Mononuclear cell (primary cell): ENCODE measurements at regions not wholly inside any gene's neighbourhood (a gene's known extent, or its start where the extent isn't known, plus 50 kb on each side); places are given as distances from the start of the nearest gene placed in this dataset.
"Not testable (repeated sequence)": the region's sequence is repeated elsewhere in the genome, so short reads cannot be mapped to it uniquely, and the experiment has no call there.

Experiments
- H3K27me3 ChIP-seq: 2 replicates; pipeline ENCODE4 v1.6.0; 2011; ENCODE audit warnings: low read length, control low read depth; ENCODE audit not compliant: insufficient read depth
- H3K4me1 ChIP-seq: 2 replicates; pipeline ENCODE4 v1.5.1; 2011; ENCODE audit warnings: mild to moderate bottlenecking, low read length, control low read depth; ENCODE audit not compliant: insufficient read depth
- H3K4me3 ChIP-seq: 2 replicates; pipeline ENCODE4 v1.5.1; 2011; ENCODE audit warnings: mild to moderate bottlenecking, low read length, moderate library complexity
- H3K9me3 ChIP-seq: 2 replicates; pipeline ENCODE4 v1.5.1; 2011; ENCODE audit warnings: low read depth, mild to moderate bottlenecking, control low read depth, low read length

- no peaks in the 10 kb centered on the region for H3K9me3 ChIP-seq
- H3K4me3 ChIP-seq = no peak overlapping the region
- H3K27me3 ChIP-seq = no peaks in the 10 kb centered on the region
- no peaks in the 10 kb centered on the region for H3K4me1 ChIP-seq
Measured at GRCh38 chr5:67790390-67790789, 425.2 kb upstream of the PIK3R1 start.

- not testable (repeated sequence) for H3K27me3 ChIP-seq, H3K9me3 ChIP-seq, H3K4me1 ChIP-seq, H3K4me3 ChIP-seq
Measured at GRCh38 chr5:67779893-67780623, 435.5 kb upstream of the PIK3R1 start.

GRCh38 chr5:67774786-67775185 lies 440.8 kb upstream of the PIK3R1 start:
- no peak overlapping the region for H3K4me3 ChIP-seq
- H3K27me3 ChIP-seq = no peaks in the 10 kb centered on the region

DNA sequence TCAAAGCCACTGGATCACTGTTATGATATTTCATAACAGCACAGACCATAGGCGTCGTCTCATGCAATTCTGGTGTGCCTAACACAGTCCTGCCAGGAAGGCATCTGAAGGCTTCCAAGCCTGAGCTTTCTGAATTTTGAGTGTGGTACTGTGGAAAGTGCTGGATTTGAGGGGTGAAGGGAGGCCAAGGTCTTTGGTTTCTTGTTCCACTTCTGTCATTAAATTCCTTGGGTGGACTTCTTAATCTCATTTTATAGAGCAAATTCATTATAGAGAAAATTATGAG lies 441.3 kb upstream of the PIK3R1 start:
- Histone ChIP-seq H3K27me3 (no peaks in the 10 kb centered on the region), H3K4me1 (peaks cover 7% of the 10 kb centered on the region), H3K9me3 (no peaks in the 10 kb centered on the region), H3K4me3 (no peak overlapping the region)

More at GRCh38 chr5:67774786-67775185, 440.8 kb upstream of the PIK3R1 start:
- Histone ChIP-seq H3K9me3 (no peaks in the 10 kb centered on the region), H3K4me1 (peaks cover 7% of the 10 kb centered on the region)

DNA sequence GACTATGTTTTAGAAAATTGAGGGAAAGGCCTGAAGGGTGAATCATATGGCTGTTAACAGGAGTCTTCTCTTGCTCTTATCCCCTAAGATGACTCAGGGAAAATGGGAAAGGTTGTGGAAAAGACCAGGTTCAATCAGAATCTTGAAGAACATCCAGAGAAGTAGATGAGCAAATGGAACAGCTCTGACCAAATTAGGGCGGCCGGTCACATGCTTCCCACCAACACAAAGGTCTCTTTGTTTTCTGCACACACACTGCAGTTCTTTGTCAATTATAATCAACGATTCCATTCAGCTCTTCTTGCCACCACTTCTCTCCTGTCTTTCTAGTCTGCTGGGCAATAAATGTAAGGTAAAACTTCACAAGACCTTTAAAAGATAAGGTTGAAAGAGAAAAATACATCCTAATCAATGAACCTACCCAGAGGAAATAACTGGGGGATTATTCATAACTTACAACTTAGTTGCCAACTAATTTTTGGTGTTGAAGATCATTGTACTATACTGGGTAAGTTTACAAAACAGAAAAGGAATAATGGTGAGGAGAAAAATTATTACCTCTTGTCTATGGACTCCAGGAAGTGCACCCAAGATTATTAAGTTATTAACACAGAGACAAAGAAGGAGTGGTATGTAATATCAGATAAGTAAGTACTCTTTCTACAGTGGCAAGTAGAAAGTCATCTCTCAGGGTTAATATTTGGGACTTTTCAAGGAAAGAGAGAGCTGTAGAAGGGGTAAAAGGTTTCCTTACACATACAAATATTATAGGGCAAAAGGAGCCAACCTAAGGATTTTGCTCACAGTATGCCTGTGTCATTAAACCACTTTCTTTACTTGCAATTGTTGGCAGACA lies 441.9 kb upstream of the PIK3R1 start:
- Histone ChIP-seq H3K9me3 (no peaks in the 10 kb centered on the region), H3K27me3 (no peaks in the 10 kb centered on the region), H3K4me3 (no peak overlapping the region), H3K4me1 (peaks cover 7% of the 10 kb centered on the region)

DNA sequence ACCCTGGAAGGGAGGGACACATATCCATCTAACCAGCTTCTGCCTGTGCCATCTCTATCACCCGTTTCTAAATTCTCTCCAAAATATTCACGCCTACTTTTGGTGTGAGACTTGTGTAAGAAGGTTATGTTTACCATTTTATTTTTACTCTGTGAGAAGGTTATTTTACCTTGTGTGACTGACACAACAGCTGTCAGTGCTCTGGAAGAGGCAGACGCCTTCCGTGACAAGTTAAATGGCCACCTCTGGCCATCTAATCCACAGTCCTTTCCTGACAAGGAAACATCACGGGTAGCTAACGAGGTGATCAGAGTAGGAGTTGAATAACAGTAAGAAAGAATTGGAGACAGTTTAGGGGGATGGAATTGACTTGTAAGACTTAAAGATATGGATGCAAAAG lies 443.8 kb upstream of the PIK3R1 start:
- Histone ChIP-seq H3K27me3 (no peaks in the 10 kb centered on the region), H3K4me3 (no peak overlapping the region), H3K4me1 (peaks cover 7% of the 10 kb centered on the region), H3K9me3 (no peaks in the 10 kb centered on the region)

GRCh38 chr5:67771221-67771620 lies 444.3 kb upstream of the PIK3R1 start:
- Histone ChIP-seq H3K27me3 (no peaks in the 10 kb centered on the region), H3K4me1 (peaks cover 7% of the 10 kb centered on the region), H3K4me3 (no peak overlapping the region), H3K9me3 (no peaks in the 10 kb centered on the region)

GRCh38 chr5:67770431-67771025 lies 445.0 kb upstream of the PIK3R1 start:
- no peaks in the 10 kb centered on the region for H3K27me3 ChIP-seq
- no peak overlapping the region for H3K4me3 ChIP-seq
- no peaks in the 10 kb centered on the region for H3K9me3 ChIP-seq
- peaks cover 7% of the 10 kb centered on the region for H3K4me1 ChIP-seq

DNA sequence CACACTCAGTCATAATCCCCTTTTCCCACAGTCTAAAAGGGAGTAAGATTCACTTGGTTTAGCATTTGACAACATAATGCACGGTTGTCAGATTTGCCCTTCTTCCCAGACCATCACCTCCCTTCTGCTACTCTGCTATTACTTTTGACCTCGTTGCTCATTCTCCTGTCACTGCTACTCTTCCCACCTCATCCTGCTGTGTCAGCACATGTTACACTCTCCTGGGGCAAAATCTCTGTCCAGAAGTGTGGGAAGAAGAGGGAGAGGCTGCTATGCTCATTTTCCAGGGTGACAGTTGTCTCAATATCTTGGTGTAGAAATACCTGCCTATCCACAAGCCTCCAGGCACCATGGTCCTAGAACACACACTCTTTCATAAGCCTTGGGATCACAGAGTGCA lies 449.9 kb upstream of the PIK3R1 start:
- Histone ChIP-seq H3K9me3 (no peaks in the 10 kb centered on the region), H3K4me1 (peaks cover 5% of the 10 kb centered on the region), H3K4me3 (no peak overlapping the region), H3K27me3 (no peaks in the 10 kb centered on the region)

- not testable (repeated sequence) for H3K27me3 ChIP-seq, H3K9me3 ChIP-seq, H3K4me3 ChIP-seq
Measured at GRCh38 chr5:67757771-67758170, 457.8 kb upstream of the PIK3R1 start.

GRCh38 chr5:67752357-67752708 lies 463.2 kb upstream of the PIK3R1 start:
- H3K9me3 ChIP-seq = peaks cover 7% of the 10 kb centered on the region
- no peaks in the 10 kb centered on the region for H3K27me3 ChIP-seq
- no peak overlapping the region for H3K4me3 ChIP-seq
- H3K4me1 ChIP-seq = no peaks in the 10 kb centered on the region

More at GRCh38 chr5:67757771-67758170, 457.8 kb upstream of the PIK3R1 start:
- H3K4me1 ChIP-seq = not testable (repeated sequence)

DNA sequence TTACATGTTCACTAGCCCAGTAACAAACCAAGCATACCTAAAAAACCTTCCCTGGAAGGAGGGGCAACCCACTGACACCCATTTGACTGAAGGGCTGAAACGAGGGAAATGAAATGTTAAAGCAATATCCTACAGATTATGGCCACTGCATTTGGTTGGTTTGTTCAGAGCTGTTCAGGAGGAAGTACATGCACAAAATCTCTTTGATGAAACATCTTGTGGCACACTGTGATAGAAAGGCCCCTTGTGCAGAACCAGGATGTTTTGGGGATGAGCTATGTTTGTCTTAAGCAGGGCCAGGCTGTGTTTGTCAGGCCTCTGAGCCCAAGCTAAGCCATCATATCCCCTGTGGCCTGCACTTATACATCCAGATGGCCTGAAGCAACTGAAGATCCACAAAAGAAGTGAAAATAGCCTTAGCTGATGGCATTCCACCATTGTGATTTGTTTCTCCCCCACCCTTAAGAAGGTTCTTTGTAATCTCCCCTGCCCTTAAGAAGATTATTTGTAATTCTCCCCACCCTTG lies 467.3 kb upstream of the PIK3R1 start:
- Histone ChIP-seq H3K9me3 (peaks cover 6% of the 10 kb centered on the region), H3K4me3 (no peak overlapping the region), H3K4me1 (no peaks in the 10 kb centered on the region), H3K27me3 (no peaks in the 10 kb centered on the region)

- Histone ChIP-seq H3K4me1 (no peaks in the 10 kb centered on the region), H3K9me3 (peaks cover 6% of the 10 kb centered on the region), H3K27me3 (no peaks in the 10 kb centered on the region), H3K4me3 (no peak overlapping the region)
Measured at GRCh38 chr5:67747096-67747495, 468.5 kb upstream of the PIK3R1 start.

- not testable (repeated sequence) for H3K4me3 ChIP-seq, H3K27me3 ChIP-seq, H3K9me3 ChIP-seq, H3K4me1 ChIP-seq
Measured at GRCh38 chr5:67746608-67747007, 468.9 kb upstream of the PIK3R1 start.

DNA sequence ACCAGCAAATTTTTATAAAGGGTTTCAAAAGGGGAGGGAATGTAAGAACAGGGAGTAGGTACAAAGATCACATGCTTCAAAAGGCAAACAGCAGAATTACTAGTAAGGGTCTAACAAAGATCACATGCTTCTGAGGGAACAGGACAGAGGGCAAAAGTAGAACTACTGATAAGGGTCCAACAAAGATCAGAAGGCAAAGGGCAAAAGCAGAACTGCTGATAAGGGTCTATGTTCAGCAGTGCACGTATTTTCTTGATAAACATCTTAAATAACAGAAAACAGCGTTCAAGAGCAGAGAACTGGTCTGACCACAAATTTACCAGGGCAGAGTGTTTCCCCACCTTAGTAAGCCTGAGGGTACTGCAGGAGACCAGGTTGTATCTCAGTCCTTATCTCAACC lies 469.5 kb upstream of the PIK3R1 start:
- Histone ChIP-seq H3K4me3 (no peak overlapping the region), H3K9me3 (peaks cover 6% of the 10 kb centered on the region), H3K27me3 (no peaks in the 10 kb centered on the region), H3K4me1 (no peaks in the 10 kb centered on the region)
